GM23248 (cell line): ENCODE measurements at regions not wholly inside any gene's neighbourhood (a gene's known extent, or its start where the extent isn't known, plus 50 kb on each side); places are given as distances from the start of the nearest gene placed in this dataset.

Experiments used
- EZH2 ChIP-seq: fragments of 200-600 bp; sonication (generic); IDR thresholded peaks from 2 replicates; pipeline ENCODE4 v1.6.1; 2018; ENCODE audit warnings: antibody characterized with exemption, mild to moderate bottlenecking; ENCODE audit not compliant: insufficient read depth, poor library complexity, severe bottlenecking
- EZH2phosphoT487 ChIP-seq: fragments of 200-600 bp; sonication (generic); IDR thresholded peaks from 2 replicates; pipeline ENCODE4 v1.6.1; 2018; ENCODE audit warnings: antibody characterized with exemption, moderate library complexity, mild to moderate bottlenecking, low read depth; ENCODE audit not compliant: insufficient read depth

- TF ChIP-seq EZH2phosphoT487 (no peak), EZH2 (no peak)
Observed at GRCh38 chr6:90952176-90952575, 365.3 kb upstream of the MAP3K7 start.
